Dendritic cell treated with granulocyte-macrophage colony-stimulating factor and Interleukin-4, amounts not matched to agents 40 ng/mL and 50 ng/mL, for 4 days (primary cell): ENCODE measurements at regions not wholly inside any gene's neighbourhood (a gene's known extent, or its start where the extent isn't known, plus 50 kb on each side); places are given as distances from the start of the nearest gene placed in this dataset.

Experiments
- H3K27ac Mint-ChIP-seq: one replicate; pipeline ENCODE4 v1.8.0; 2022; ENCODE audit warnings: mild to moderate bottlenecking, mixed read lengths
- H3K27me3 Mint-ChIP-seq: one replicate; pipeline ENCODE4 v1.8.0; 2022; ENCODE audit warnings: mild to moderate bottlenecking, mixed read lengths
- H3K36me3 Mint-ChIP-seq: one replicate; pipeline ENCODE4 v1.8.0; 2022; ENCODE audit warnings: low read depth, mixed read lengths
- H3K4me1 Mint-ChIP-seq: one replicate; pipeline ENCODE4 v1.8.0; 2022; ENCODE audit warnings: low read depth, mixed read lengths
- H3K4me3 Mint-ChIP-seq: one replicate; pipeline ENCODE4 v1.8.0; 2022; ENCODE audit warnings: mild to moderate bottlenecking, moderate library complexity, mixed read lengths
- H3K9me3 Mint-ChIP-seq: one replicate; pipeline ENCODE4 v1.8.0; 2022; ENCODE audit warnings: mixed read lengths
- intact Hi-C: fragments of 100-400 bp; cut with micrococcal nuclease; formaldehyde crosslinking; loops from one replicate; pipeline ENCODE4 v1.15.0; 2022

DNA sequence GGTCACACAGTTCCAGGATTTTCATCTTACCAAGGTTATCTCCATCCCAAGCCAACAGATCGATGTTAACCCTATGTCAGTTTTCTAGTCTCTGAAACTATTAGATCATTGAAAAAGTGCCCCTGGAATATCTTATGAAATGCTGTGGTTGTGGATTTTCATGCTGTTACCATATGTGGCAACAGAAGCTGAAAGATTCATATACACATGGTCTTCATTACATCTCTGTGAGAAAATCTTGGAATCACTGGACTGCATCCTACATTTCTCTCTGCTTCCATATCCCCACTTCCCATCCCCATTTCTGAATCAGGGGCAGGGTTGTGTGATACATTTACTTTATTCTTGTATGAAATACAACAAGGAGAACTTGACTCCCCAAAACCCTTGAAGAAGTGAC is 146.1 kb downstream of the SLC16A9 start:
- H3K36me3 Mint-ChIP-seq, result no peaks in the 10 kb centered on the region
- no peak overlapping the region for H3K27ac Mint-ChIP-seq
- no peaks in the 10 kb centered on the region for H3K27me3 Mint-ChIP-seq
- H3K9me3 Mint-ChIP-seq, result peaks cover 15% of the 10 kb centered on the region
- no peak overlapping the region for H3K4me3 Mint-ChIP-seq
- intact Hi-C loops, result no loop called here
- H3K4me1 Mint-ChIP-seq, result no peaks in the 10 kb centered on the region

DNA sequence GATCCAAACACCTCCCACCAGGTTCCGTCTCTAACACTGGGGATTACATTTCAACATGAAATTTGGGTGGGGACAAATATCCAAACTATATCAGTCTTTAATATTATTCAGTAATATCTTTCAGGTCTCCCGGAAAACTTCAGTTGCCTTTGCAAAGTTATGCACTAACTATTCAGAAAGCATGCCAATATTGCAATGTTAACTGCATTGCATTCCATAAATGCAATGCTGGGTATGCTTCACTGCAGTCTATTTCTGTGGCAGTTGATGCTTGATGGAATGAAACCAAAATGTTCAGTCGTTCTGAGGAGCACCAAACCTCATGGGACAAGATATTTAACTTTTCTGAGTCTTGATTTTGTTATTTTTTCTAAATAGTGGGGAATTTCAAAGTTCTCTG is 147.5 kb downstream of the SLC16A9 start:
- H3K27me3 Mint-ChIP-seq, result no peaks in the 10 kb centered on the region
- no peak overlapping the region for H3K4me3 Mint-ChIP-seq
- no peak overlapping the region for H3K27ac Mint-ChIP-seq
- no peaks in the 10 kb centered on the region for H3K36me3 Mint-ChIP-seq
- intact Hi-C loops, result no loop called here
- peaks cover 8% of the 10 kb centered on the region for H3K9me3 Mint-ChIP-seq
- no peaks in the 10 kb centered on the region for H3K4me1 Mint-ChIP-seq

DNA sequence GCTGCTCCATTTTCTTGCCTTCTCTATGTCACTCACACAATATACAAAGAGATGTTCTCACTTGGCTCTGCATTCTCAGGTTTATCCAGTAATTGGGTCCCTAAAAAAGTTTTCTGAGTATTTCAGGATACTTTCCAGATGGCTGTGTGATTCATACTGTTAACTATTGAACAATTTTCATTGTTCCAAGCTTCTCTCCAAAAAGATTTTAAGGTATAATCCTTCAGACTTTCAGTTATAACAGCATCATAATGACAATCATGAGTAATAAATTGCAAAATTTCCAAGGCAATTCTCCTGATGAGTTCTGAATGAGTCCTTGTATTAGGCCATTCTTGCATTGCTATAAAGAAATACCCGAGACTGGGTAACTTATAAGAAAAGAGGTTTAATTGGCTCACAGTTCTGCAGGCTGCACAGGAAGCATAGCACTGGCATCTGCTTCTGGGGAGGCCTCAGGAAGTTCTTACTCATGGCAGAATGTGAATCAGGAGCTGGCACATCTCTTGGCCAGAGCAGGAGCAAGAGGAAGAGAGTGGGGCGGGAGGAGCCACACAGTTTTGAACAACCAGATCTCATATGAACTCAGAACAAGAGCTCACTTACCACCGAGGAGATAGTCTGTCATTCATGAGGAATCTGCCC is 148.1 kb downstream of the SLC16A9 start:
- intact Hi-C loops, result no loop called here
- no peak overlapping the region for H3K4me3 Mint-ChIP-seq
- peaks cover 8% of the 10 kb centered on the region for H3K9me3 Mint-ChIP-seq
- no peaks in the 10 kb centered on the region for H3K4me1 Mint-ChIP-seq
- H3K36me3 Mint-ChIP-seq, result no peaks in the 10 kb centered on the region
- H3K27ac Mint-ChIP-seq, result no peak overlapping the region
- H3K27me3 Mint-ChIP-seq, result no peaks in the 10 kb centered on the region

DNA sequence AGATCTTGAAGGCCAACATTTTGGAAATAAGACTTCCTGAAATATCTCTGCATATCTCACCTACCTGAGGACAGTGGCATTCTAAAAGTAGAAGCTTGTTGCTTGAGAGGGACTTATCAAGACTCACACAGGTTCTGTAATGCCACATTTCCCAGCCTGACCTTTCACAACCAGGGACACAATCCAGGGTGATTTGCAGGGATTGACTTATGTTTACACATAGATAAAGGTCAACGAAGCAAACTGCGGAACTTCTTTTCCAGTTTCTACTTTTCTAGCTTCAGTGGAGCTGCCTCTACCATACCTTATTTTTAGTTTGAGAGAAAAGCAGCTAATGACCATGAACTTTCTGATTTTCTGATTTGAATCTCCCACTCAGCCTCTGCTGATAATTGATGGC is 148.7 kb downstream of the SLC16A9 start:
- Mint-ChIP-seq H3K27me3 (no peaks in the 10 kb centered on the region), H3K4me1 (no peaks in the 10 kb centered on the region), H3K27ac (no peak overlapping the region), H3K4me3 (no peak overlapping the region), H3K36me3 (no peaks in the 10 kb centered on the region), H3K9me3 (peaks cover 8% of the 10 kb centered on the region)
- intact Hi-C loops, result no loop called here

DNA sequence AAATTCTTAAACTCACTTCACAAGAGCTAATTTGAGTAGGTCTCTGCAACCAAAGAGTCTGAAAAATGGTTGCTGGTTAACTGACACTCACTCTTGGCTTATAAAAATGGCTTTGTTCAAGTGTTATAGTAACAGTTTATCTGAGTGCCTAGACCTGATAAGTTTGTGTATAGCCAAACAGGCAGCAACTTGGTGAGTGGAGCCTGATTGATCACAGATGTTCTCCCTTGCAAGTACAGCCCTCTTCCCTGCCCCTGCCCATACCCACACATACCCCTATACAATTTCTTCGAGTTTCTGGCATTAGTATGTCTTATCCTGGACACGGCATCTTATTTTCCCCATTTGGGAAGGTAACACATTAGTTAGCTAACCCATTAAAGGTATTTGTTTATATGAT is 149.5 kb downstream of the SLC16A9 start:
- Mint-ChIP-seq H3K4me1 (no peaks in the 10 kb centered on the region), H3K27me3 (no peaks in the 10 kb centered on the region), H3K36me3 (no peaks in the 10 kb centered on the region), H3K9me3 (peaks cover 8% of the 10 kb centered on the region), H3K27ac (no peak overlapping the region), H3K4me3 (no peak overlapping the region)
- intact Hi-C loops, result no loop called here

DNA sequence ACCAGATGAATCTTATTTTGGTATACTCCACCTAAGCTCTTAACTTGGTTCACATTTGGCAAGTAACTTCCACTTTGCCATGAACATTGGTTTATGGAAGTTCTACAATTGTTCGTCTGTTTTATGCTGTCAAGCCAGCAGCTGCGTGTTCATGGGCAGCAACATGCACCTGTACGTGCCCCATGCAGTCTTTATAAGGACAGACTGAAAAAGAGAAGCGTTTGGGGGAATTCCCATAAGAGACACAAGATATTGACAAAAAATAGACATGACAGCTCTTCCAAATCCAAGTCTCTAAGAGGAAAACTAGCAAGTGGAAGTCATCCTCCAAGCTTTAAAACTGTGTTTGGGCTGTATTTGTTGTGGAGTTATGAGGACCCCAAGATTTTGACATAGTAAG is 151.6 kb downstream of the SLC16A9 start:
- H3K4me1 Mint-ChIP-seq, result no peaks in the 10 kb centered on the region
- no peaks in the 10 kb centered on the region for H3K36me3 Mint-ChIP-seq
- no peak overlapping the region for H3K27ac Mint-ChIP-seq
- intact Hi-C loops, result no loop called here
- peaks cover 13% of the 10 kb centered on the region for H3K9me3 Mint-ChIP-seq
- H3K4me3 Mint-ChIP-seq, result no peak overlapping the region
- H3K27me3 Mint-ChIP-seq, result no peaks in the 10 kb centered on the region

DNA sequence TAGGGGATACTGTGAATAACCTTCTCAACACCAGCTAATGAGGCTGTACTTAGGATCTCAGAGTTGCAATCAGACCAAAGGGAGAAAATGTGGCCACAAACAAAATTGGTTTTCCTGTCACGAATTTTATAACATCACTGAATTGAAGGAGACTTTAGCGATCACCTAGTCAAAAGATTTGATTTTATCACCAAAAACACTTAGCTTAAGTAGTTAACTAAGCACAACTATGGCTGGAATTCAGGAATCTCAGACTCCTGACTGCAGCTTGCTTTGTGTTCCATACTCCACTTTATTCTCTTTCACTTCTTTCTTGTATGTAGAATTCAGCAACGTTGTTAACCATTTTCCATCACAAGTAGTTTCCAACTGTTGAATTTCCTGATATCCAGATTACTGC is 152.0 kb downstream of the SLC16A9 start:
- no peaks in the 10 kb centered on the region for H3K36me3 Mint-ChIP-seq
- intact Hi-C loops, result no loop called here
- no peaks in the 10 kb centered on the region for H3K4me1 Mint-ChIP-seq
- H3K27ac Mint-ChIP-seq, result no peak overlapping the region
- no peaks in the 10 kb centered on the region for H3K27me3 Mint-ChIP-seq
- no peak overlapping the region for H3K4me3 Mint-ChIP-seq
- H3K9me3 Mint-ChIP-seq, result peaks cover 15% of the 10 kb centered on the region

DNA sequence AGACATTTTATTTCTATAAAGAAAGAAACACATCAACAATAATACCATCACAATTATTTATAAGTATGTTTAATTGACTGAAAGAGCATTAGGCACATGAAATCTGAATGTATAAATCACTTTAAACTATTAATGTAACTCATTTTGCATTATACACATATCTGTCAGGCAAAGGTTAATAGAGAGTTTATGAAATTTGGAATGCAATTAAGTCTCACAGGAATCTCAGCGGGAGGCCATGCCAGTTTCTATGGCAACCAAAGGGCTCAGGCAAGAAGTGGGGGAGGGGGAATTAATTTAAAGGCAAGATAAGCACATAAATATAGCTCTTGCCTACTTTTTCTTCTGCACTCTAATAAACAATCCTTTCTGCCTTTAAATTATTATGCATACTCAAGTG is 152.6 kb downstream of the SLC16A9 start:
- no peak overlapping the region for H3K4me3 Mint-ChIP-seq
- H3K27ac Mint-ChIP-seq, result no peak overlapping the region
- H3K9me3 Mint-ChIP-seq, result peaks cover 15% of the 10 kb centered on the region
- H3K4me1 Mint-ChIP-seq, result no peaks in the 10 kb centered on the region
- intact Hi-C loops, result no loop called here
- H3K27me3 Mint-ChIP-seq, result no peaks in the 10 kb centered on the region
- no peaks in the 10 kb centered on the region for H3K36me3 Mint-ChIP-seq

DNA sequence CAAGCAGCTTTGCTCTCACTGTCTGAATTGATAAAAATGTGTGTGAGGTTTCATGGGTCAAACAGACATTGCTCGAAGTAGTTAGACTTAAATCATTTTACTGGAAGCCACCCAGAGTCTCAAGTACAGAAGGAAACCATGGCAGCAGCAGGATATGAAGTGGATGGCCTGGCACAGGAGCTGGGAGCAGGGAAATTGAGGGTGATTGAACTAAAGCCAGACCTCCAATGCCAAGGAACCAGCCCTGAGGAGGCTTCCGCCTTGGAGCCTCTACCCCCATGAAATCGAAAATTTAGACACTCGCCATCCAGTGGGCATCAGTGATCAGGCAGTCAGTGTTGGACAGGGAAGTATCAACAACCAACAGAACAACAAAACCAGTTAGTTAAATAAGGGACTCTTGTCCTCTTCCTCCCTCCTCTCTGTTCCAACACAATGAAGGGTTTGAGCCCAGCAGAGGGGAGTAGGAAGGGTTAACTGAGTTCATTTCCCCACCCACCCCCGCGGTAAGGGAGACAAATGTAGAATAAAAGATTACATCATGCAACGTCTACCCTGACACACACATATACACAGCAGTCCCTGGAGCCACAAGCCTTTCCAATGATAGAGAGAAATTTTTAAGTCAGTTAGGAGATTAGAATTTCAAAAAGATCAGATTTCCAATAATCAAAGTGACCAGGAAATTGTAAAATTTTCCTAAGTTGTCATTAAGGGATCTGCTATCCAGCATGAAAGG is 156.3 kb downstream of the SLC16A9 start:
- Mint-ChIP-seq H3K27me3 (no peaks in the 10 kb centered on the region), H3K4me1 (no peaks in the 10 kb centered on the region), H3K36me3 (no peaks in the 10 kb centered on the region), H3K9me3 (peaks cover 7% of the 10 kb centered on the region), H3K27ac (no peak overlapping the region), H3K4me3 (no peak overlapping the region)
- intact Hi-C loops, result no loop called here

DNA sequence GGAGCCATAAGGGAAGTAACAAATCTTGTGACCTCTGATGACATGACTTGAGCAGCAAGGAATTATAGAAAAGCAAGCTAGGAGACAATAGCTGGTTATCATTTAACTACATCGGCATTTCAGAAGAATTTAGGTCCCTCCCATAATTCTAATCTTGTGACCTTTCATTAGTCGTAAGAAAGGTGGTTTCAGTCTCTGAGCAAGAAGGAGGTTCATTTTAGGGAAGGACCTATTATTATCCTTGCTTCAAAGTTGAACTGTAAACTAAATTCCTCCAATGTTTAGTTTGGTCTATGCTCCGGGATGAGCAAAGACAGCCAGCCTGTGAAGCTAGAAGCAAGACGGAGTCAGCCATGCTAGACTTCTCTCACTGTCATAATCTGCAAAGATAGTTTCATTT is 159.6 kb downstream of the SLC16A9 start:
- no peaks in the 10 kb centered on the region for H3K36me3 Mint-ChIP-seq
- no peaks in the 10 kb centered on the region for H3K4me1 Mint-ChIP-seq
- no peak overlapping the region for H3K27ac Mint-ChIP-seq
- H3K4me3 Mint-ChIP-seq, result no peak overlapping the region
- intact Hi-C loops, result no loop called here
- H3K27me3 Mint-ChIP-seq, result no peaks in the 10 kb centered on the region
- peaks cover 7% of the 10 kb centered on the region for H3K9me3 Mint-ChIP-seq

DNA sequence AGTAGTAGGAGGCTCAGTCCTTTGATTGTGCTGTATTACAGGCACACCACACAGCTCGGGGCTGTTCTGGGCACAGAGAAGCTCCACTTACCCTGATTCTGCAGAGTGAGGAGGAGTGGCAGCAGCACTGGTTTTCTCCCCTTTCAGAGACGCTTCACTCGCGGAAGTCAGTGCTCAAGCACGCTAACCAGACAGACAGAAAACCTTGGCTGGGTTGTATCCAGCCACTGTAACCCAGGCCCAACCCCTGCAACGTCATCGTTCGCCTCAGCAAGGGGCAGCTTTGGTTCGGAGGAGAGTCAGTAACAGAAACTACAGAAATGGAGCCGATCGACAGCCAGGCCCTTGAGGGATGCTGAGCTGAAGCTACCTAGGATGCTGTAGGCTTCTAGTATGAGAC is 171.0 kb downstream of the SLC16A9 start:
- H3K4me1 Mint-ChIP-seq, result no peaks in the 10 kb centered on the region
- H3K27ac Mint-ChIP-seq, result no peak overlapping the region
- peaks cover 17% of the 10 kb centered on the region for H3K9me3 Mint-ChIP-seq
- H3K36me3 Mint-ChIP-seq, result no peaks in the 10 kb centered on the region
- H3K4me3 Mint-ChIP-seq, result no peak overlapping the region
- H3K27me3 Mint-ChIP-seq, result no peaks in the 10 kb centered on the region
- intact Hi-C loops, result no loop called here

DNA sequence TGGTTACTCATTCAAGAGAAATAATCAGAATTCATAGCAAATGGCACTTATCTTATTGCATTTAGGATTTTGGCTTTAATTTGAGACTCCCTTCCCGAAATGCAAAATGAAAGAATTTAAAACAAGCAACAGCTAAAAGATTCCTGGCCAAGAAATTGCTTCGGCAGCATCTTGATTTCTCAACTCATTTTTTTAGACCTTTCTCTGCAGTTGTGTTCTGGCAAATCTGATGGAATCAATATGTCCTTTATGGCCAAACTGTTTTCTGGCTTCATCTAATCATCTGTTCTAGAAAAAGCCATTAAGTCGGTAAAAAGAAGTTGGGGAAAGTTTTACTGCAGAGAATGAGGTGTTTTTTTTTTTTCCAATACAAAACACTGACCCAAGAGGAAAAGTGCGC is 172.1 kb downstream of the SLC16A9 start:
- intact Hi-C loops, result no loop called here
- Mint-ChIP-seq H3K27me3 (no peaks in the 10 kb centered on the region), H3K4me1 (no peaks in the 10 kb centered on the region)

DNA sequence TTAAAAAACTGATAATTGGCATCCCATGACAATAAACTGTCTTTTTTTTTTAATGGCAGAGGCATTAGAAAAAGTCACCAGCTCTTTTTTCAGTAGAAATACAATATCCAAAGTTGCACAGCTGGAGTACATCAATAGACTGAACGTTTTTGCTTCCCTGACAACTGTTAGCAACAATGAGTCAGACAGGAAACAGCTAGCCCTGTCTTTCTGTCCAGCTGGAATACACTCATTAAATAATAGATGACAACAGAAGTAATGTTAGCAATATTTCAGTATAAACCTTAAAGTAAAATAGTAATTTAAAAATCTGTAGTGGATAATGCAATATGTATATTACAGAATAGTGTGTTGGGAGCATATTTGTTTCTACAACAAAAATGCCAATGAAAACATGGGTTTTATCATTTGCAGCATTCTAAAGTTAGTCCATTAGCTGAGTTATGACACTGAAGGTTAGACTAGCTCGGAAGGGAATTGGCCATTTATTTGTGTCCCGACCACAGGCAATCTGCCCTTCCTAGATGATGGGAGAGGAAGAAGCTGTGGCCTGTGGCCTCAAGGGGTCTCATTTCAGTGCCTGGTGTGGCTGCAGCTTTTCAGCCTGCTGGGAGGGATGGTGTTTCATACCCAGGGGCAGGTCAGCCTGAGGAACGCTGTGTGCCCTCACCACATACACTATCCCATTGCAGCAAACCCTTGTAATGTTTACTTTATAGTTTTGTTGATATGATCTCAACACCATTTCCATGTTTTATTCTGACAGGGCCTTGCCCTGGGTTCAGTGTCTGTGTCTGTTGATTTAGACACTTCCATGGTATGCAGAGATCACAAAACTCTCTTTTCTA is 173.3 kb downstream of the SLC16A9 start:
- intact Hi-C loops, result no loop called here
- no peaks in the 10 kb centered on the region for H3K27me3 Mint-ChIP-seq
- no peak overlapping the region for H3K4me3 Mint-ChIP-seq
- H3K9me3 Mint-ChIP-seq, result peaks cover 17% of the 10 kb centered on the region
- H3K4me1 Mint-ChIP-seq, result no peaks in the 10 kb centered on the region
- H3K27ac Mint-ChIP-seq, result no peak overlapping the region
- no peaks in the 10 kb centered on the region for H3K36me3 Mint-ChIP-seq

More for the DNA sequence above, 172.1 kb downstream of the SLC16A9 start:
- Mint-ChIP-seq H3K4me3 (no peak overlapping the region), H3K27ac (no peak overlapping the region), H3K36me3 (no peaks in the 10 kb centered on the region), H3K9me3 (peaks cover 17% of the 10 kb centered on the region)

DNA sequence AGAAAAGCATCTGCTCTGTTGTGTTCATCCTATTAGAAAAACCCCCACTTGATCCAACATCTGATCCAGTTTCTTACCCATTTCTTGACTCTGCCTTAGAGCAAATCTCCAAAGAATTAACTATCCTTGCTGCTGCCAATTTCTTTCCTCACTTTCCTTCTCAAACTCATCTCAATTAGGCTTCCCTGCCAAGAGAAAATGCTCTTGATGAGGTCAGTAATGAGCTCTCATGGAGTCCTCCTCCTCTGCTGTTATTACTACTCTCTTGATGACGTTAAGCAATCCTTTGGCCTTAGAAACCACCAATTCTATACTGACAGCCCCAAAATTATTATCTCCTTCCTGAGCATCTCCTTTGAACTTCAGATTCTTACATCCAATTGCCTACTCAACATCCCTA is 162.0 kb upstream of the FAM13C start:
- intact Hi-C loops, result no loop called here
- no peaks in the 10 kb centered on the region for H3K27me3 Mint-ChIP-seq
- no peak overlapping the region for H3K4me3 Mint-ChIP-seq
- no peaks in the 10 kb centered on the region for H3K36me3 Mint-ChIP-seq
- no peak overlapping the region for H3K27ac Mint-ChIP-seq
- peaks cover 5% of the 10 kb centered on the region for H3K9me3 Mint-ChIP-seq
- H3K4me1 Mint-ChIP-seq, result no peaks in the 10 kb centered on the region
